ENCODE measurements at regions not wholly inside any gene's neighbourhood (a gene's known extent, or its start where the extent isn't known, plus 50 kb on each side); places are given as distances from the start of the nearest gene placed in this dataset.

DNA sequence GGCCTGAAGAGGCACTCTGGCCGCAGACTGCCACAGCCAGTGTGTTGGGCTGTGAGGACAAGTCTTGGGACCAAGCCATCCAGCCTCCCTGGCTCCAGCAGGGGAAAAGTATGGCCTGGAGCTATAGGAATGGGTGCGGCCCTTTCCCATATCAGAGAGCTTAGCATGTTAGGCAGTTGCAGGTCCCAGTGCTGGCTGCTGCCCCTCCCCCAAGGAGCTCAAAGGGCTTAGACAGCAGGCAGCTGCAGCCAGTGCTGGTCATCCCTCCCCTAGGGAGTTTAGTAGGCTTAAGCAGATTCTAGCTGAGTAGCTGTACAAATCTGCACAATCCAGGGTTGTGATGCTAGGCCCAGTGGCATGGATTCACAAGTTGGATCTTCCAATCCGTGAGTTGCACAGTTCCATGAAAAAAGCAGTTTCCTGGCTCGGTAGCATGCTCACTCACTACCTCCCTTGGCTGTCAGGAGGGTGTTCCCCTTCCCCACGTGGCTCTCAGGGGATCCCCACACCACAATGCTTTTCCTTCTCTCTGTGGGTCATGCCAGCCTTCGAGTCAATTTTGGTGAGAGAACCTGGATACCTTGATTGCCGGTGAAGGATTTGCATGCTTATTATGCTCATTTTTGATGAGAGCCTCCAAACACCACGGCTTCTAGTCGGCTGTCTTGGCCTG is 1490.8 kb downstream of the BRINP3 start:
- no peak overlapping the region for H3K4me3 Mint-ChIP-seq
- POLR2A ChIA-PET = no interaction called here
- CTCF ChIA-PET = no interaction called here
- H3K9me3 Mint-ChIP-seq (ENCODE audit: insufficient read depth) = peaks cover 7% of the 10 kb centered on the region
- H3K4me1 Mint-ChIP-seq (ENCODE audit: low read depth) = no peaks in the 10 kb centered on the region
- H3K27me3 Mint-ChIP-seq (ENCODE audit: low read depth) = no peaks in the 10 kb centered on the region
- no peaks in the 10 kb centered on the region for H3K36me3 Mint-ChIP-seq (ENCODE audit: low read depth)
- ATAC-seq (no peak), DNase-seq (no peak)
- H3K27ac Mint-ChIP-seq = no peak overlapping the region

DNA sequence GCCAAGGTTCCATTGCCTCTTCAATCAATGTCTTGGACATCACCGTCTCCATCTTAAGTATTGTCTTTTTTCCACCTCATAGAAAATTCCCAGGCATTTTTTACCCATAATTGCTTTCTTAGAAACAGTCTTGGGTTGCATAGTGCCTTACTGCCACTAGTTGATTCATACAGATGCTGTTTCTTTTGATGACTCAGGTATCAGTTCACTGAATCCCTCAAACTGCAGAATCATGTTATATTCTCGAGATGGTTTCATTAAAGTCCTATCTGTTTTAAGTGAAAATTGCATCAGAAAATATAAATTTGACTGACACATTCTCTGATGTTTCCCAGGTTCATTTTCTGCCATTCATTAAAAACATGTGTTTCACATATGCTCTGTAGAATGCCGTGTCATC is 1489.1 kb downstream of the BRINP3 start:
- Mint-ChIP-seq H3K27ac (no peak overlapping the region), H3K9me3 (ENCODE audit: insufficient read depth) (peaks cover 7% of the 10 kb centered on the region), H3K4me3 (no peak overlapping the region), H3K4me1 (ENCODE audit: low read depth) (no peaks in the 10 kb centered on the region), H3K36me3 (ENCODE audit: low read depth) (no peaks in the 10 kb centered on the region), H3K27me3 (ENCODE audit: low read depth) (no peaks in the 10 kb centered on the region)
- ChIA-PET CTCF (no interaction called here), POLR2A (no interaction called here)
- DNase-seq (no peak), ATAC-seq (no peak)

DNA sequence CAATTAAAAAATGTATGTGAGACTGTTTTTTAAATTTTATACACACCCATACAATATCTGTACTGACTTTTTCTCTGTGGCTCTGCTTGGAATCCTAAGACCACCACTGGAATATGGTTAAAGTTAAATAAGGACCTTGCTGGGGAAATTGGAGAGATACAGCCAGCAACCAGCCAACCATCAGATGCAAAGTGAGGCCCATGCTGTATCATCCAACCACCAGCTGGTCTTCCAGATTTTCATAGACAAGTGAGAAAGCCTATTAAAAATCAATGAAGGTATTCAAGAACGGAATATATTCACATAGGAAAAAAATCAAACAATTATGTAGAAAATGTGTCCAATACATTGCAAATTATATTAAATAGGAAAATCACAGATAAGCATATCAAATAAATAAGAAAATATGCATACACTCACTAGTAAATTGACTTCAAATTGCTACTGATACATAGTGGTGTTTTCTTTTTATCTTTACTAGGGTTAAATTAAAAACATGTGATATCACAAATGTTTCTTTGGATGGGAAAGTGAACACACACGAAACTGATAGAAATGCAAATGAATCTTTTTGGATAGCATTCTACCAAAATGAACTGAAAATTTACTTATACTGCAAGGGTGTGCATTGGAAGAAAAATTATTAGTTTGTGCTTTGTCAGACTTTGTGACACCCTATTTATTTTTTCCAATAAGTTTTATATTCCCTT is 1486.3 kb downstream of the BRINP3 start:
- Mint-ChIP-seq H3K36me3 (ENCODE audit: low read depth) (no peaks in the 10 kb centered on the region), H3K27me3 (ENCODE audit: low read depth) (no peaks in the 10 kb centered on the region), H3K4me3 (no peak overlapping the region), H3K27ac (no peak overlapping the region), H3K4me1 (ENCODE audit: low read depth) (no peaks in the 10 kb centered on the region), H3K9me3 (ENCODE audit: insufficient read depth) (no peaks in the 10 kb centered on the region)
- ChIA-PET POLR2A (no interaction called here), CTCF (no interaction called here)
- DNase-seq (no peak), ATAC-seq (no peak)

DNA sequence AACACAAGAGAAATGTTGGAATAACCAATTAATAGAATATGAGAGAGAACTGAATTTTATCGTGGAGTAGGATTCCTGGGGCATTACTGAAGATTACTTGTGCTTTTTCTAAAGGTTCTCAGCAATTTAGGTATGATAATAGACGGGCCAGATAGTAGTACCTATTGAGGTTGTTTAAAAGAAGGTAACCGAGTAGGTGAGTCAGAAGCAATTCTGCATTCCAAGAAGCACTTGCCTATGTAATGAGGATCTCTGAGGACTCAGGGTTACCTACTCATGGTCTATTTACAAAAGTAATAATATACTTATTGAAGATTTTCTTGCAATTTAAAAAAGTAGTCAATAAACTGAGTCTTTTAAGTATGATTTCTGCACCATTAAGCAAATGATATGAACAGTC is 1469.8 kb downstream of the BRINP3 start:
- no peaks in the 10 kb centered on the region for H3K4me1 Mint-ChIP-seq (ENCODE audit: low read depth)
- H3K4me3 Mint-ChIP-seq = no peak overlapping the region
- no peaks in the 10 kb centered on the region for H3K27me3 Mint-ChIP-seq (ENCODE audit: low read depth)
- POLR2A ChIA-PET = no interaction called here
- H3K9me3 Mint-ChIP-seq (ENCODE audit: insufficient read depth) = no peaks in the 10 kb centered on the region
- ATAC-seq = no peak
- CTCF ChIA-PET = no interaction called here
- H3K27ac Mint-ChIP-seq = no peak overlapping the region
- DNase-seq = no peak
- no peaks in the 10 kb centered on the region for H3K36me3 Mint-ChIP-seq (ENCODE audit: low read depth)

DNA sequence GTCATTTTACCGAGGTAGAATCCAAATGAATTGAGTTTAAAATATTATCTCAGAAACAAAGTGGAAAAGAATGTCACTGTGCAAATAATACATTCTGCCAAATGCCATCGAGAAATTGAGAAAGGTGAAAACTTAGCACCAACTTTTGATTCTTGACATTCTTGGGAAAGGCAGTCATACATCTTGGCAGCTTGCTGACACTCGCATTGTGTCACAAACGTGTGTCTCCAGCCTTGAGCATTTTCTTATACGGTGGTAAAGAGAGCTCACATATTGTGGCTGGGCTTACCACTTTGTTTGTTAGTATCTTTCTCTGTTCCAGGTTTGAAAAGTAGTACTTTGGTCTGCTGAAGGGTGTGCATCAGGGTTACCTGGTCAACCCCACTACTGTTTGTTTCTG is 1456.1 kb downstream of the BRINP3 start:
- Mint-ChIP-seq H3K27me3 (ENCODE audit: low read depth) (no peaks in the 10 kb centered on the region), H3K9me3 (ENCODE audit: insufficient read depth) (peaks cover 29% of the 10 kb centered on the region), H3K36me3 (ENCODE audit: low read depth) (no peaks in the 10 kb centered on the region), H3K4me1 (ENCODE audit: low read depth) (no peaks in the 10 kb centered on the region), H3K27ac (no peak overlapping the region), H3K4me3 (no peak overlapping the region)
- DNase-seq = no peak
- ChIA-PET CTCF (no interaction called here), POLR2A (no interaction called here)
- no peak for ATAC-seq

DNA sequence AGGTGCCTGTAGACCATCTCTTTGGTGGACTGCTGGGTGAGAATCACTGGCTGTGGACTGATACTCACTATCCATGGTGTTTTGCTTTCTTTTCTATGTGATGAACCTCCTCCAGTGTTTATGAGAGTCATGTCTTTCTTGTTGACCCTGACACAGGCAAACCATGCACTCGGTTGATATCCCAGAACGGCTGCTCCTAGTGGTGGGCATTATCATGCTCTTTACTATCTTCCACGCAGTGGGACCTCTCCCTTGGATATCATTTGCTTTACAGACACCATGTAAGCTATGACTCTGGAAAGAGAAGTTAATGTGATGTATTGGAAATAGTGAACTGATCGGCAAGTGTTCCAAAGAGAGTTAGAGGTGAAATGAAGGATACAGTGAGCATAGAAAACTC is 1455.6 kb downstream of the BRINP3 start:
- Mint-ChIP-seq H3K36me3 (ENCODE audit: low read depth) (no peaks in the 10 kb centered on the region), H3K27me3 (ENCODE audit: low read depth) (no peaks in the 10 kb centered on the region), H3K27ac (no peak overlapping the region), H3K4me3 (no peak overlapping the region), H3K9me3 (ENCODE audit: insufficient read depth) (peaks cover 25% of the 10 kb centered on the region), H3K4me1 (ENCODE audit: low read depth) (no peaks in the 10 kb centered on the region)
- ATAC-seq (no peak), DNase-seq (no peak)
- ChIA-PET CTCF (no interaction called here), POLR2A (no interaction called here)

DNA sequence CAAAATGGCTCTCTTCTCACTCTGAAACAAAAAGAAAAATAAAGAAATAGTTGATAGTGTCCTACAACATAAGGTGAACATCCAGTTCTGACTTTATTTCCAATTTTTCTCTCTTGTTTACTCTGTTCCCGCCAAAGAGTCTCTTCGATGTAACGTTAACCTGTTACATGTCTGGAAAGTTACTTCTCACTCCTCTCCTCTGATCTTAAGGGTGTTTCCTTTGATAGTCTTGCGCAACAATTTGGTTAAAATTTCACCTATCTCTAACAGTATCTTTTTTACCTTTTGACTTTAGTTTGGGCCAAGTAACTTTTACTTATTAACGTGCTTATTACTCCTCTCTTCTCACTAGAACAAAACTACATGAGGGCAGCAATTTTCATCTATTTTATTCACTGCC is 1450.2 kb downstream of the BRINP3 start:
- CTCF ChIA-PET = no interaction called here
- H3K4me1 Mint-ChIP-seq (ENCODE audit: low read depth) = no peaks in the 10 kb centered on the region
- H3K27me3 Mint-ChIP-seq (ENCODE audit: low read depth) = no peaks in the 10 kb centered on the region
- POLR2A ChIA-PET = no interaction called here
- H3K4me3 Mint-ChIP-seq = no peak overlapping the region
- peaks cover 12% of the 10 kb centered on the region for H3K9me3 Mint-ChIP-seq (ENCODE audit: insufficient read depth)
- H3K36me3 Mint-ChIP-seq (ENCODE audit: low read depth) = no peaks in the 10 kb centered on the region
- DNase-seq (no peak), ATAC-seq (no peak)
- H3K27ac Mint-ChIP-seq = no peak overlapping the region

DNA sequence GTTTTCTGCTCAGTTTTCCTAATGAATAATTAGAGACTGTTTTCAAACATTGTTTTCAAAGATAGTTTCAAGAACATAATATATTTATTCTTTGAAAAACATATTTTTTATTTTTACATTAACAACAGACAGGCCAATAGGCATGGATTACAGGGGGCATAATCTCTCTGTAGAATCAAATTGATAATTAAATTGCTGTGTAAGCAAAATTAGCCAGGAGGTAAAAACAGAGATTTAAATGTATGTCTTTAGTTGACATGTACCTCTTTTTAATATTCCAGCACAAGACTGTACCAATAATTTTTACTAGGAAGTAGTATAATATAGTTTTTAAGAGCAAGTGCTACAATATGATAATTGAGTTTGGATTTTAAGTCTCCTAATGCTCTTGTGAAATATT is 1444.5 kb downstream of the BRINP3 start:
- no peaks in the 10 kb centered on the region for H3K4me1 Mint-ChIP-seq (ENCODE audit: low read depth)
- POLR2A ChIA-PET = no interaction called here
- DNase-seq = no peak
- H3K27me3 Mint-ChIP-seq (ENCODE audit: low read depth) = no peaks in the 10 kb centered on the region
- CTCF ChIA-PET = no interaction called here
- no peak for ATAC-seq
- no peak overlapping the region for H3K27ac Mint-ChIP-seq
- H3K9me3 Mint-ChIP-seq (ENCODE audit: insufficient read depth) = peaks cover 9% of the 10 kb centered on the region
- H3K36me3 Mint-ChIP-seq (ENCODE audit: low read depth) = no peaks in the 10 kb centered on the region
- no peak overlapping the region for H3K4me3 Mint-ChIP-seq

DNA sequence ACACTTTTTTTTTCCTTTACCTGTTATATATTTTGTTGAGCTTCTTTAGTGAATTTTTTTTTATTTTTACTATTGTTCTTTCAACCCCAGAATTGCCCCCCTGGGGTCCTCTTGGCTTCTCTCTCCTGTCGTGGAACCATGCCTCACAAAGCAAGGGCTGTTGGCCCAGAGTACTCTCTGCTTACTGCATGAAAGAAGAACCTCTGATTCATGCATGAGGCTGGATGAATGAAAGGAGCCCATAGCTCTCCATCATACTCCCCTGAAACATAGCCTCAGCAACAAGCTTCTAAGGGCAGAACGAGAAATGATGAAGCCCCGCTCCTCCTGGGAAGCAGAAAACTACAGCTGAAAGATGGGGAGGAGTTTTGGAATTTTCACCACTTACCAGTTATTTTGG is 1441.0 kb downstream of the BRINP3 start:
- POLR2A ChIA-PET = no interaction called here
- H3K9me3 Mint-ChIP-seq (ENCODE audit: insufficient read depth) = peaks cover 9% of the 10 kb centered on the region
- CTCF ChIA-PET = no interaction called here
- H3K4me1 Mint-ChIP-seq (ENCODE audit: low read depth) = no peaks in the 10 kb centered on the region
- no peaks in the 10 kb centered on the region for H3K27me3 Mint-ChIP-seq (ENCODE audit: low read depth)
- DNase-seq = no peak
- H3K4me3 Mint-ChIP-seq = no peak overlapping the region
- H3K27ac Mint-ChIP-seq = no peak overlapping the region
- ATAC-seq = no peak
- H3K36me3 Mint-ChIP-seq (ENCODE audit: low read depth) = no peaks in the 10 kb centered on the region

DNA sequence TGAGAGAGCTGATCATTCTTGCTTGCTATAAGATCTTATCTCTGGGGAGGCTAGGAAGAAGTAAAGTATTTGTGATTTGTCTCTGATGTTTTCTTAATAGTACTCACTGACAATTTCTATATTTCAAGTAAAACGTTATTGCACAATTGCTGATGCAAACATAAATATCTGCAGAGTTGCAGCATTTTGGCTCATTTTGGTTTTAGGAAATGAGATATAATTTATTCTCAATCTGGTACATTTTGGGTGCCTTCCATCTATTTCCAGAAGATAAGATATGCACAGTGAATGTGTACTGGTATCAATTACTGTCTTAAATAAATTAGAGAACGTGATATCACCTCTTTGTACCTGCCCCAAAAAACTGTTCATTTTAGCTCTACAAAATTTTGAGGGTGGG is 1431.5 kb downstream of the BRINP3 start:
- peaks cover 10% of the 10 kb centered on the region for H3K9me3 Mint-ChIP-seq (ENCODE audit: insufficient read depth)
- POLR2A ChIA-PET = no interaction called here

DNA sequence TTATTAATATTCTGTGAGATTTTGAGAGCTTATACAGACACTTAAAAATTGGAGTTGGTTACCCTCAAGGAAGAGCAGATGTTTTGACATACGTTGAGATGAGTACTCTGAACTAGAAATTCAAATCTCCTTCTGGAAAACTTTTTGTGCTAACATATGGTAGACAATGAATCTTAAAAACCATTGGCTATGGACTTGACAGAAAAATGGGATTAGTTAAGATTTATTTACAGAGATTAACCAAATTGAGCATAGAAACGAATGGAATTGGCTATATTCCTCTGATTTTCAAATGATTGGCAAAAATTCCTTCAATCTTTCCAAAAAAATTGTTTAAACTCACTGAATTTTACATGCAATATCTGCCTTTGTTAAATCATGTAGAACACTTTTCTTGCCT is 1392.9 kb downstream of the BRINP3 start:
- H3K4me3 Mint-ChIP-seq = no peak overlapping the region
- H3K4me1 Mint-ChIP-seq (ENCODE audit: low read depth) = no peaks in the 10 kb centered on the region
- DNase-seq (no peak), ATAC-seq (no peak)
- no peak overlapping the region for H3K27ac Mint-ChIP-seq
- no peaks in the 10 kb centered on the region for H3K36me3 Mint-ChIP-seq (ENCODE audit: low read depth)
- H3K9me3 Mint-ChIP-seq (ENCODE audit: insufficient read depth) = no peaks in the 10 kb centered on the region
- POLR2A ChIA-PET = no interaction called here
- H3K27me3 Mint-ChIP-seq (ENCODE audit: low read depth) = no peaks in the 10 kb centered on the region
- CTCF ChIA-PET = no interaction called here

More for the DNA sequence above, 1431.5 kb downstream of the BRINP3 start:
- no peaks in the 10 kb centered on the region for H3K4me1 Mint-ChIP-seq (ENCODE audit: low read depth)
- H3K36me3 Mint-ChIP-seq (ENCODE audit: low read depth) = no peaks in the 10 kb centered on the region
- ATAC-seq = no peak
- no peak overlapping the region for H3K4me3 Mint-ChIP-seq
- H3K27ac Mint-ChIP-seq = no peak overlapping the region
- CTCF ChIA-PET = no interaction called here
- DNase-seq = no peak
- H3K27me3 Mint-ChIP-seq (ENCODE audit: low read depth) = no peaks in the 10 kb centered on the region

DNA sequence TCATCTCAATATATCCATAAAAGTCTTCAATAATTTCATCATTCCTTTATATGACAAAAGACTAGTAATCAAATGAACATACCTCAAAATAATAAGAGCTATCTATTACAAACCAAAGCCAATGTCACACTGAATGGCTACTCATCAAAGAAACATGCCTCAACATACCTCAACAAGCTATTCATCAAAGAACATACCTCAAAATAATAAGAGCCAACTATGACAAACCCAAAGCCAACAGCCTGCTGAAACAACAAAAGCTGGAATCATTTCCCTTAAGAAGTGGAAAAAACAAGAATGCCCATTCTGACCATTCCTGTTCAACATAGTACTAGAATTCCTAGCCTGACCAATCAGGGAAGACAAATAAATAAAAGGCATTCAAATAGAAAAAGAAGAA is 1373.7 kb downstream of the BRINP3 start:
- ATAC-seq (no peak), DNase-seq (no peak)
- Mint-ChIP-seq H3K4me3 (no peak overlapping the region), H3K4me1 (ENCODE audit: low read depth) (no peaks in the 10 kb centered on the region), H3K9me3 (ENCODE audit: insufficient read depth) (peaks cover 12% of the 10 kb centered on the region), H3K36me3 (ENCODE audit: low read depth) (no peaks in the 10 kb centered on the region), H3K27ac (no peak overlapping the region), H3K27me3 (ENCODE audit: low read depth) (no peaks in the 10 kb centered on the region)
- POLR2A ChIA-PET = no interaction called here
- CTCF ChIA-PET = no interaction called here
